GM23338 (cell line): ENCODE measurements at regions not wholly inside any gene's neighbourhood (a gene's known extent, or its start where the extent isn't known, plus 50 kb on each side); places are given as distances from the start of the nearest gene placed in this dataset.

ENCODE experiments used
- CREB1 ChIP-seq: fragments of 250-450 bp; sonication (Bioruptor Pico); IDR thresholded peaks from 2 replicates; pipeline ENCODE4 v1.5.0; 2020; ENCODE audit warnings: low read depth, mild to moderate bottlenecking, moderate library complexity
- ETS1 ChIP-seq: IDR thresholded peaks from 2 replicates; pipeline ENCODE4 v1.6.1; 2016; ENCODE audit warnings: antibody characterized with exemption
- EZH2 ChIP-seq: fragments of 200-600 bp; sonication (generic); IDR thresholded peaks from one replicate; pipeline ENCODE4 v1.8.0; 2017; ENCODE audit warnings: antibody characterized with exemption, mild to moderate bottlenecking, low read depth; ENCODE audit not compliant: unreplicated experiment
- EZH2phosphoT487 ChIP-seq: fragments of 200-600 bp; sonication (generic); IDR thresholded peaks from one replicate; pipeline ENCODE4 v1.8.1; 2018; ENCODE audit warnings: antibody characterized with exemption; ENCODE audit not compliant: unreplicated experiment
- JUNB ChIP-seq: IDR thresholded peaks from one replicate; pipeline ENCODE4 v1.6.1; 2016; ENCODE audit warnings: antibody characterized with exemption; ENCODE audit not compliant: unreplicated experiment
- NANOG ChIP-seq: IDR thresholded peaks from 2 replicates; pipeline ENCODE4 v1.6.1; 2016; ENCODE audit warnings: antibody characterized with exemption, borderline replicate concordance
- REST ChIP-seq: IDR thresholded peaks from one replicate; pipeline ENCODE4 v1.6.1; 2018; ENCODE audit warnings: antibody characterized with exemption; ENCODE audit not compliant: unreplicated experiment
- STAT1 ChIP-seq: IDR thresholded peaks from one replicate; pipeline ENCODE4 v1.6.1; 2016; ENCODE audit warnings: antibody characterized with exemption; ENCODE audit not compliant: unreplicated experiment
- ZNF114 ChIP-seq: fragments of 250-450 bp; sonication (Bioruptor Pico); IDR thresholded peaks from 2 replicates; pipeline ENCODE4 v1.5.0; 2020; ENCODE audit warnings: mild to moderate bottlenecking, moderate library complexity
- ZNF462 ChIP-seq: fragments of 250-450 bp; sonication (Bioruptor Pico); IDR thresholded peaks from 2 replicates; pipeline ENCODE4 v1.5.0; 2020; ENCODE audit warnings: mild to moderate bottlenecking, moderate library complexity

- TF ChIP-seq ZNF462 (CRISPR knock-in tag): no peak
- TF ChIP-seq ETS1: no peak
- no peak for TF ChIP-seq EZH2phosphoT487
- TF ChIP-seq REST: no peak
- TF ChIP-seq CREB1: no peak
- TF ChIP-seq JUNB: no peak
- no peak for TF ChIP-seq STAT1
- TF ChIP-seq NANOG: no peak
- TF ChIP-seq ZNF114 (CRISPR knock-in tag): no peak
- no peak for TF ChIP-seq EZH2
Measured at GRCh38 chr2:387980-388421, 100.1 kb upstream of the ALKAL2 start (continued).
